WERI-Rb-1 (cell line): ENCODE measurements at regions not wholly inside any gene's neighbourhood (a gene's known extent, or its start where the extent isn't known, plus 50 kb on each side); places are given as distances from the start of the nearest gene placed in this dataset.

Experiments
- DNase-seq: peaks from one replicate; pipeline ENCODE4 v3.0.0-alpha.2; 2020
- H3K27ac ChIP-seq: fragments of 250-450 bp; sonication (Bioruptor Pico); 2 replicates; pipeline ENCODE4 v1.5.1; 2020; ENCODE audit warnings: mild to moderate bottlenecking, moderate library complexity
- H3K27me3 ChIP-seq: fragments of 250-450 bp; sonication (Bioruptor Pico); 2 replicates; pipeline ENCODE4 v1.5.1; 2021; ENCODE audit warnings: mild to moderate bottlenecking, low read depth, moderate library complexity; ENCODE audit not compliant: insufficient read depth, severe bottlenecking
- H3K36me3 ChIP-seq: fragments of 250-450 bp; sonication (Bioruptor Pico); 2 replicates; pipeline ENCODE4 v1.5.1; 2020; ENCODE audit warnings: mild to moderate bottlenecking, moderate library complexity
- H3K4me3 ChIP-seq: 2 replicates; pipeline ENCODE4 v1.5.1; 2011; ENCODE audit warnings: low read depth, mild to moderate bottlenecking, control low read depth, low read length
- H3K9me3 ChIP-seq: fragments of 250-450 bp; sonication (Bioruptor Pico); 2 replicates; pipeline ENCODE4 v1.5.1; 2021; ENCODE audit warnings: mild to moderate bottlenecking, moderate library complexity; ENCODE audit not compliant: severe bottlenecking
- TF ChIP-seq, protein P1 (sequence below): IDR thresholded peaks from 2 replicates; pipeline ENCODE4 v1.5.1; 2011; ENCODE audit warnings: low read depth, mild to moderate bottlenecking, control low read depth, inconsistent platforms, low read length

DNA sequence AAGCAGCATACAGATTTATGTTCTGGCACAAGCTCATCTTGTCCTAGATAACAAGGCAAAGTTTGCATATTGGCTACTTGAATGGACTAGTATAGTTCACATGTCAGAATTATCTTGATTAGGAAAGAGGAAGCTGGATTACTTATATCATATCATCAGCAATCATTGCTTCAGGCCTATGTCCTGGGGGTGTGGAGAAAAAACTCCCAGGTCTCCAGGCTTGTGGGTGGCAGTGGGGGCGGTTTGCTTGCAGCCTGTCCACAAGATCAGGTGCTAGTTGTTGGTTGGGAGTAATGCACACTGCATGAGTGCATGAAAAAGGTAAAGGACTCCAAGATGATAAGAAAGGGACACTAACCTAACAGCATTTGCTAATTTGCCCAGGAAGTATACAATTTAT is 326.4 kb upstream of the PDE4D start:
- TF ChIP-seq, protein P1, sequence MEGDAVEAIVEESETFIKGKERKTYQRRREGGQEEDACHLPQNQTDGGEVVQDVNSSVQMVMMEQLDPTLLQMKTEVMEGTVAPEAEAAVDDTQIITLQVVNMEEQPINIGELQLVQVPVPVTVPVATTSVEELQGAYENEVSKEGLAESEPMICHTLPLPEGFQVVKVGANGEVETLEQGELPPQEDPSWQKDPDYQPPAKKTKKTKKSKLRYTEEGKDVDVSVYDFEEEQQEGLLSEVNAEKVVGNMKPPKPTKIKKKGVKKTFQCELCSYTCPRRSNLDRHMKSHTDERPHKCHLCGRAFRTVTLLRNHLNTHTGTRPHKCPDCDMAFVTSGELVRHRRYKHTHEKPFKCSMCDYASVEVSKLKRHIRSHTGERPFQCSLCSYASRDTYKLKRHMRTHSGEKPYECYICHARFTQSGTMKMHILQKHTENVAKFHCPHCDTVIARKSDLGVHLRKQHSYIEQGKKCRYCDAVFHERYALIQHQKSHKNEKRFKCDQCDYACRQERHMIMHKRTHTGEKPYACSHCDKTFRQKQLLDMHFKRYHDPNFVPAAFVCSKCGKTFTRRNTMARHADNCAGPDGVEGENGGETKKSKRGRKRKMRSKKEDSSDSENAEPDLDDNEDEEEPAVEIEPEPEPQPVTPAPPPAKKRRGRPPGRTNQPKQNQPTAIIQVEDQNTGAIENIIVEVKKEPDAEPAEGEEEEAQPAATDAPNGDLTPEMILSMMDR, result no peak
- Histone ChIP-seq H3K36me3 (no peaks in the 10 kb centered on the region), H3K4me3 (no peak overlapping the region), H3K27ac (no peak overlapping the region), H3K9me3 (no peaks in the 10 kb centered on the region), H3K27me3 (no peaks in the 10 kb centered on the region)
- no peak for DNase-seq

DNA sequence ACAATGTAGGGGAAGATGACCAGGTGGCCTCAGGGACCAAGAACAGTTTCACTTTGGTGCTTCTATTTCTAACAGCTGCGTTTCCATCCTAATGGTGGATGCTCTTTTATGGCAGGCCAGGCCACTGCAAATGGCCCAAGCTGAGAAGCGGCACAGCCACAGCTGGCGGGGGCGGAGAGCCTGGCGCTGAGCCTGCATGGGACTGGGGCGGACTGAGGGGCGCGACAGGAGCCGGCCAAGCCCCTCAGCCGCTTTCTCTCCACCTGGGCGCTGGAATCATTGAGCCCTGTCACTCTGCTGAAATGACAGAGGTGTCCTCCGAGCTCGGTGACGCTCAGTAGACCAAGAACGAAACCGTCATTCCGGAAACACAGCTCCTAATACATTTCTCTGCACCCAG is 317.3 kb upstream of the PDE4D start:
- Histone ChIP-seq H3K27ac (no peak overlapping the region), H3K27me3 (no peaks in the 10 kb centered on the region), H3K4me3 (no peak overlapping the region), H3K9me3 (no peaks in the 10 kb centered on the region), H3K36me3 (no peaks in the 10 kb centered on the region)
- TF ChIP-seq, protein P1, result no peak
- no peak for DNase-seq

DNA sequence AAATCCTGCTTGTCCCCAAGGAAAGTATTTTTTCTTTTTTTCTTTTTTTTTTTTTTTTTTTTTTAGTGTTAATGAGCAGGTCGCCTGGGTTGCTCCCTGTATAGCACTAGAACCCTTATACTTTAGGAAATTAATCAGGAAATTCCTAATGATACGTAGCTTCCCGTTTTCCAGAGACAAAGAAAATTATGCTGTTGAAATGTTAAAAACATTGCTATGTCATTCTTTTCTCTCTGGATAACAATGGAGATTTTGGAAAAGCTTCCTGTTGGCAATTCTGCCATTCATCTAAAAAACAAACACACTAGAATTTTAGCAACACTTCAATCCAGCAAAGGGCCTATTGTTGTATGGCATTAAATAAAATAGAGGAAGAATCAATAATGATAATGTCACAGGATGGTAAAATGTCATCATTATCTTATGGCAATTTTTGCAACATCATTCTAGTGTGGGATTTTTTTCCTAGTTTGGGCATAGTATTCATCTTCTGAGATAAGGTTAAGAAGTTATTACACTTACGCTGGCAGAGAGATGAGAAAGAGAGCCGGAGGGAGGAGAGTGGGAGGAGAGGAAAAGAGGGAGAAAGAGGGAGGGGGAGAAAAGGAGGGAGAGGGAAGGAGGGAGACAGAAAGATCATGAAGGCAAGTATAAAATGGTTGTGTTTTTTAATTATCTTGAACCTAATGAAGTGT is 315.8 kb upstream of the PDE4D start:
- Histone ChIP-seq H3K27ac (no peak overlapping the region), H3K36me3 (no peaks in the 10 kb centered on the region), H3K9me3 (no peaks in the 10 kb centered on the region), H3K4me3 (no peak overlapping the region), H3K27me3 (no peaks in the 10 kb centered on the region)
- TF ChIP-seq, protein P1, result no peak
- no peak for DNase-seq

DNA sequence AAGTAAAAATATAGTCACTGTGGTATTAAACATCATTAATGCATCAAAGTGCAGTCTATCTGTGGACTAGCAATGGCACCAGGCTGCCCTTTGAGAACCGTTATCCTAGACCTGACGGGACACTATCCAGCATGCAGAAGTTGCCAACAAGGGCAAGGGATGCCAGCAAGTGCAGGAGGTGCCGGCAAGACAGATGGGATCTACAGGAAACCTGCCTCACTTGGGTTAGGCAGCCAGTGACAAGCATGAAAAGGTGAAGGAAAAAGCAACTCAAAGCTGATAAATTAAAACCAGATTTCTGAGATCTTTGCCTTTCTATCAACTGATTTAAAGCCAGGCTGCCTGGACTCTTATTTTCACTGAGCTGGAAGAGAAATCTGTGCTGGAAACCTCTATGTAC is 315.2 kb upstream of the PDE4D start:
- H3K27me3 ChIP-seq, result no peaks in the 10 kb centered on the region
- no peak for DNase-seq
- no peaks in the 10 kb centered on the region for H3K9me3 ChIP-seq
- H3K36me3 ChIP-seq, result no peaks in the 10 kb centered on the region
- no peak overlapping the region for H3K4me3 ChIP-seq
- no peak overlapping the region for H3K27ac ChIP-seq
- TF ChIP-seq, protein P1, result no peak

DNA sequence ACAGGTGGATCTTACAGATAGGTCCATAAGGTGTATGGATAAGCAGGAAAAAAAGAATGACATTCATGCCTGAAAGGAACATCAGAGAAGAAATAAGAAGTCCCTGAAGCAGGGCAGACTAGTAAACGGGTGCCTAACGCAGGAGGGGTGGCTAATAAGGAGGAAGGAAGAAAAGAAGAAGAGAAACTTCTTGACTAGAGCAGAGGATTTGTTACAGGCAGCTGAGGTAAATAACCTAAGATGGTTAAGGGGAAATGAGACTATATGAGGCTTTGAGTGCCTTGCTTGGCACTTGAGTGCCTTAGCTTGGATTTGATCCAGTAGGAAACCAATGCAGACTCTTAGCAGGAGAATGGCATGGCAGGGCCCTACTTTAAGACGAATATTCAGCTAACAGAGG is 313.5 kb upstream of the PDE4D start:
- Histone ChIP-seq H3K9me3 (no peaks in the 10 kb centered on the region), H3K27ac (no peak overlapping the region), H3K36me3 (no peaks in the 10 kb centered on the region), H3K4me3 (no peak overlapping the region), H3K27me3 (no peaks in the 10 kb centered on the region)
- DNase-seq, result no peak
- TF ChIP-seq, protein P1, result no peak

DNA sequence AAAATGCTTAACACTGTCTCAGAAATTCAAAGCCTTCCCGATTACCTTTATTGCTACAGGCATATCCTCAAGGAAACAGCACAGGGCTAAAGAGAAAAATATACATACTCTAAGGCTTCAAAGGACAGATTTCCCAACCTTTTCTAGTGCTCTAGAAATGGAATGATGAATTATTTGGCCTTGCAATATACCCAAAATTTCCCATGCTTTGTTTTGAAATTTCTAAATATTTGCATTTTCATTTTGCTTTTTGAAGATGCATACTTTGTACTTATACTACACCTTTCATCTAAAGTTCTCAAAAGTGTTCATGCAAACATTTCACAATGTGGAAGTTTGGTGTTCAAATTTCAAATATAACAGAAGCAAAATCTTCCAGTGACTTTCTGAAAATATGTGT is 312.7 kb upstream of the PDE4D start:
- TF ChIP-seq, protein P1, result no peak
- Histone ChIP-seq H3K36me3 (no peaks in the 10 kb centered on the region), H3K27ac (no peak overlapping the region), H3K4me3 (no peak overlapping the region), H3K27me3 (no peaks in the 10 kb centered on the region), H3K9me3 (no peaks in the 10 kb centered on the region)
- DNase-seq, result no peak
